Thymus (tissue), 11 donors: ENCODE measurements at regions not wholly inside any gene's neighbourhood (a gene's known extent, or its start where the extent isn't known, plus 50 kb on each side); places are given as distances from the start of the nearest gene placed in this dataset.
"Not testable (repeated sequence)": the region's sequence is repeated elsewhere in the genome, so short reads cannot be mapped to it uniquely, and the experiment has no call there.

Experiments used
- DNase-seq, 9 donors: peaks; one replicate each; pipeline ENCODE4 v3.0.0-alpha.2; 2013; ENCODE audit warnings: low spot score in 9 of 9, low read depth in 6 of 9, missing footprints in 1 of 9
- H3K27ac ChIP-seq, 2 donors: one replicate each; pipeline ENCODE4 v1.5.1; 2013; ENCODE audit warnings: control low read depth in 1 of 2, low read depth in 1 of 2, low read length in 1 of 2, mild to moderate bottlenecking in 1 of 2, moderate library complexity in 1 of 2
- H3K27me3 ChIP-seq, 2 donors: one replicate each; pipeline ENCODE4 v1.5.1; 2013; ENCODE audit warnings: low read length in 1 of 2; ENCODE audit not compliant: control insufficient read depth in 2 of 2, insufficient read depth in 1 of 2
- H3K36me3 ChIP-seq, 2 donors: one replicate each; pipeline ENCODE4 v1.5.1; 2013; ENCODE audit warnings: low read length in 1 of 2, mild to moderate bottlenecking in 1 of 2, moderate library complexity in 1 of 2; ENCODE audit not compliant: control insufficient read depth in 2 of 2, insufficient read depth in 2 of 2
- H3K4me1 ChIP-seq, 2 donors: one replicate each; pipeline ENCODE4 v1.5.1; 2013; ENCODE audit warnings: low read length in 2 of 2; ENCODE audit not compliant: control insufficient read depth in 2 of 2, insufficient read depth in 2 of 2
- H3K4me3 ChIP-seq, 2 donors: one replicate each; pipeline ENCODE4 v1.5.1; 2013; ENCODE audit warnings: low read length in 2 of 2, control low read depth in 1 of 2, mild to moderate bottlenecking in 1 of 2
- H3K9me3 ChIP-seq, 2 donors: one replicate each; pipeline ENCODE4 v1.5.1; 2013; ENCODE audit warnings: low read length in 1 of 2, mild to moderate bottlenecking in 1 of 2; ENCODE audit not compliant: control insufficient read depth in 2 of 2, insufficient read depth in 1 of 2
- WGBS: extraction: QIAGEN DNeasy Blood & Tissue Kit; methylation state at CpG from one replicate; pipeline ENCODE4 v1.1.7; 2013; 5-methylcytosine and 5-hydroxymethylcytosine counted together
- donor health status: healthy.

- no peaks in the 10 kb centered on the region for H3K4me1 ChIP-seq
- H3K27ac ChIP-seq, result no peak overlapping the region
- no peak overlapping the region for H3K4me3 ChIP-seq
- WGBS, result 91% methylated on average over 5 of the region's 5 CpGs
- H3K36me3 ChIP-seq, result no peaks in the 10 kb centered on the region
- no peaks in the 10 kb centered on the region for H3K9me3 ChIP-seq
- H3K27me3 ChIP-seq, result no peaks in the 10 kb centered on the region
- no peak for DNase-seq
Observed at GRCh38 chr9:102652471-102652870, 342.7 kb upstream of the CYLC2 start.

GRCh38 chr9:102650896-102651295 lies 344.2 kb upstream of the CYLC2 start:
- no peaks in the 10 kb centered on the region for H3K36me3 ChIP-seq
- no peak for DNase-seq
- no peaks in the 10 kb centered on the region for H3K9me3 ChIP-seq
- WGBS, result 83% methylated on average over 2 of the region's 2 CpGs
- no peak overlapping the region for H3K27ac ChIP-seq
- H3K4me1 ChIP-seq, result no peaks in the 10 kb centered on the region
- no peak overlapping the region for H3K4me3 ChIP-seq
- no peaks in the 10 kb centered on the region for H3K27me3 ChIP-seq

GRCh38 chr9:102642651-102643050 lies 352.5 kb upstream of the CYLC2 start:
- H3K9me3 ChIP-seq, result no peaks in the 10 kb centered on the region
- DNase-seq, result no peak
- no peaks in the 10 kb centered on the region for H3K36me3 ChIP-seq
- no peaks in the 10 kb centered on the region for H3K27me3 ChIP-seq
- no peak overlapping the region for H3K27ac ChIP-seq
- no peaks in the 10 kb centered on the region for H3K4me1 ChIP-seq
- WGBS, result 36% methylated on average over 1 of the region's 1 CpG
- no peak overlapping the region for H3K4me3 ChIP-seq

- DNase-seq, result no peak
- no peaks in the 10 kb centered on the region for H3K27me3 ChIP-seq
Observed at GRCh38 chr9:102631559-102631958, 363.6 kb upstream of the CYLC2 start.

GRCh38 chr9:102609461-102609860 lies 385.7 kb upstream of the CYLC2 start:
- H3K9me3 ChIP-seq, result no peaks in the 10 kb centered on the region
- no peaks in the 10 kb centered on the region for H3K27me3 ChIP-seq

More at GRCh38 chr9:102631559-102631958, 363.6 kb upstream of the CYLC2 start:
- Histone ChIP-seq H3K9me3 (no peaks in the 10 kb centered on the region), H3K36me3 (no peaks in the 10 kb centered on the region), H3K27ac (no peak overlapping the region), H3K4me1 (no peaks in the 10 kb centered on the region), H3K4me3 (no peak overlapping the region)

GRCh38 chr9:102603198-102604195 lies 391.6 kb upstream of the CYLC2 start:
- H3K9me3 ChIP-seq, result peaks cover 0 to 16% of the 10 kb centered on the region in 2 donors
- 95% methylated on average over 47 of the region's 47 CpGs for WGBS
- H3K27ac ChIP-seq, H3K27me3 ChIP-seq, H3K4me3 ChIP-seq, H3K36me3 ChIP-seq, H3K4me1 ChIP-seq, DNase-seq: not testable (repeated sequence)

More at GRCh38 chr9:102609461-102609860, 385.7 kb upstream of the CYLC2 start:
- Histone ChIP-seq H3K4me1 (no peaks in the 10 kb centered on the region), H3K36me3 (no peaks in the 10 kb centered on the region), H3K4me3 (no peak overlapping the region), H3K27ac (no peak overlapping the region)
- 94% methylated on average over 2 of the region's 2 CpGs for WGBS
- no peak for DNase-seq

GRCh38 chr9:102594241-102594640 lies 400.9 kb upstream of the CYLC2 start:
- Histone ChIP-seq H3K27ac (no peak overlapping the region), H3K4me3 (no peak overlapping the region), H3K9me3 (no peaks in the 10 kb centered on the region), H3K4me1 (no peaks in the 10 kb centered on the region), H3K36me3 (no peaks in the 10 kb centered on the region), H3K27me3 (no peaks in the 10 kb centered on the region)
- 92% methylated on average over 3 of the region's 3 CpGs for WGBS
- DNase-seq, result no peak

GRCh38 chr9:102587281-102587680 lies 407.9 kb upstream of the CYLC2 start:
- H3K27me3 ChIP-seq, result no peaks in the 10 kb centered on the region
- no peak overlapping the region for H3K4me3 ChIP-seq
- DNase-seq, result no peak
- H3K4me1 ChIP-seq, result no peaks in the 10 kb centered on the region
- 28% methylated on average over 2 of the region's 2 CpGs for WGBS
- H3K9me3 ChIP-seq, result no peaks in the 10 kb centered on the region
- no peaks in the 10 kb centered on the region for H3K36me3 ChIP-seq
- no peak overlapping the region for H3K27ac ChIP-seq

- H3K36me3 ChIP-seq, result no peaks in the 10 kb centered on the region
- no peak overlapping the region for H3K27ac ChIP-seq
- no peak overlapping the region for H3K4me3 ChIP-seq
- 95% methylated on average over 3 of the region's 3 CpGs for WGBS
- H3K9me3 ChIP-seq, result no peaks in the 10 kb centered on the region
- no peaks in the 10 kb centered on the region for H3K4me1 ChIP-seq
- DNase-seq, result no peak
- H3K27me3 ChIP-seq, result no peaks in the 10 kb centered on the region
Observed at GRCh38 chr9:102569436-102569835, 425.7 kb upstream of the CYLC2 start.
